ENCODE measurements at regions not wholly inside any gene's neighbourhood (a gene's known extent, or its start where the extent isn't known, plus 50 kb on each side); places are given as distances from the start of the nearest gene placed in this dataset.
"Not testable (repeated sequence)": the region's sequence is repeated elsewhere in the genome, so short reads cannot be mapped to it uniquely, and the experiment has no call there.

DNA sequence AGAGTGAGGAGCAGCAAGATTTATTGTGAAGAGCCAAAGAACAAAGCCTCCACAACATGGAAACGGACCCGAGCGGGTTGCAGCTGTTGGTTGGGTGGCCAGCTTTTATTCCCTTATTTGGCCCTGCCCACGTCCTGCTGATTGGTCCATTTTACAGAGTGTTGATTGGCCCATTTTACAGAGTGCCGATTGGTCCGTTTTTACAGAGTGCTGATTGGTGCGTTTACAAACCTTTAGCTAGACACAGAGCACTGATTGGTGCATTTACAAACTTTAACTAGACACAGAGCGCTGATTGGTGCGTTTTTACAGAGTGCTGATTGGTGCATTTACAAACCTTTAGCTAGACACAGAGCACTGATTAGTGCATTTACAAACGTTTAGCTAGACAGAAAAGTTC, 592.3 kb upstream of the C16orf82 start:
- H3K27ac ChIP-seq (ENCODE audit: low read length); H3K4me1 Mint-ChIP-seq; DNase-seq; H3K36me3 ChIP-seq (ENCODE audit: control insufficient read depth in 2 of 2, extremely low read depth in 1 of 2, insufficient read depth in 1 of 2, low read length in 1 of 2); H3K4me3 Mint-ChIP-seq; H3K4me1 ChIP-seq (ENCODE audit: control insufficient read depth in 1 of 2, extremely low read depth in 1 of 2, insufficient read depth in 2 of 2, low read length in 2 of 2); H3K27me3 Mint-ChIP-seq; H3K36me3 Mint-ChIP-seq; H3K27ac Mint-ChIP-seq; H3K9me3 ChIP-seq; CTCF ChIA-PET; POLR2A ChIA-PET; H3K27me3 ChIP-seq (replicated peaks in 1 of 2; ENCODE audit: control insufficient read depth in 2 of 2, extremely low read depth in 1 of 2, insufficient read depth in 2 of 2, low read length in 1 of 2); H3K4me3 ChIP-seq (ENCODE audit: control insufficient read depth in 1 of 2, extremely low read depth in 1 of 2, low read length in 1 of 2); ATAC-seq (replicated peaks in 1 of 4): not testable (repeated sequence)
- 87% methylated on average over 7 of the region's 10 CpGs for WGBS (ENCODE audit: insufficient coverage)
- peaks cover 3 to 35% (median 17%) of the 10 kb centered on the region in 3 donors for H3K9me3 Mint-ChIP-seq

DNA sequence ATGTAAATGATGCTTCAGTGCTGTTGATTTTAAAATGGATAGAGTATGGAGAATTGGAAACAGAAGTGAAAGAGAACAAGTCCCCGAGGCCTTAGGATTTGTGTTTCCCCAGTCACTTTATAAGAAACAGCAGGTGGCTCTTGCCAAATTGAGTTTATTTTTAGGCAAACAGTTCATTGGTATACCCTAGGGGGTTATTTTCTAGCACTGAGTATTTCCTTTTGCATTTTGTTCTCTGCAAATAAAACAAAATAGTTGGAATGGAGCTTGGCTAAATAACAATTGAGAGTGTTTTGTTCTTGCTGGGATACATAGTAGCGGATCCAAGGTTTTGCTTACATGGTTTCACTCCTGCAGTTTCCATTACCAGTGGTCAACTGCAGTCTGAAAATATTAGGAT, 591.1 kb upstream of the C16orf82 start:
- H3K4me3 ChIP-seq (ENCODE audit: control insufficient read depth in 1 of 2, extremely low read depth in 1 of 2, low read length in 1 of 2), result no peak overlapping the region
- no peaks in the 10 kb centered on the region for H3K4me1 ChIP-seq (ENCODE audit: control insufficient read depth in 1 of 2, extremely low read depth in 1 of 2, insufficient read depth in 2 of 2, low read length in 2 of 2)
- Mint-ChIP-seq H3K27ac (no peak overlapping the region), H3K4me3 (no peak overlapping the region), H3K4me1 (no peaks in the 10 kb centered on the region), H3K27me3 (peaks cover 4 to 10% of the 10 kb centered on the region in 2 donors), H3K36me3 (no peaks in the 10 kb centered on the region), H3K9me3 (peaks cover under 1 to 36% (median 18%) of the 10 kb centered on the region in 3 donors)
- ATAC-seq (replicated peaks in 1 of 4) (no peak), DNase-seq (no peak)
- no peak overlapping the region for H3K27ac ChIP-seq (ENCODE audit: low read length)
- no CpG with 5 or more reads among the region's 2 CpGs for WGBS (ENCODE audit: insufficient coverage)
- ChIA-PET CTCF (no interaction called here), POLR2A (interaction anchor here in 1 of 2 donors (0.7 kb wide), 1 partner anchor 198 kb away, joined by 3 read pairs; no protein-coding TSS in a partner anchor)
- no peaks in the 10 kb centered on the region for H3K27me3 ChIP-seq (replicated peaks in 1 of 2; ENCODE audit: control insufficient read depth in 2 of 2, extremely low read depth in 1 of 2, insufficient read depth in 2 of 2, low read length in 1 of 2)
- H3K9me3 ChIP-seq, result no peaks in the 10 kb centered on the region
- H3K36me3 ChIP-seq (ENCODE audit: control insufficient read depth in 2 of 2, extremely low read depth in 1 of 2, insufficient read depth in 1 of 2, low read length in 1 of 2), result no peaks in the 10 kb centered on the region

DNA sequence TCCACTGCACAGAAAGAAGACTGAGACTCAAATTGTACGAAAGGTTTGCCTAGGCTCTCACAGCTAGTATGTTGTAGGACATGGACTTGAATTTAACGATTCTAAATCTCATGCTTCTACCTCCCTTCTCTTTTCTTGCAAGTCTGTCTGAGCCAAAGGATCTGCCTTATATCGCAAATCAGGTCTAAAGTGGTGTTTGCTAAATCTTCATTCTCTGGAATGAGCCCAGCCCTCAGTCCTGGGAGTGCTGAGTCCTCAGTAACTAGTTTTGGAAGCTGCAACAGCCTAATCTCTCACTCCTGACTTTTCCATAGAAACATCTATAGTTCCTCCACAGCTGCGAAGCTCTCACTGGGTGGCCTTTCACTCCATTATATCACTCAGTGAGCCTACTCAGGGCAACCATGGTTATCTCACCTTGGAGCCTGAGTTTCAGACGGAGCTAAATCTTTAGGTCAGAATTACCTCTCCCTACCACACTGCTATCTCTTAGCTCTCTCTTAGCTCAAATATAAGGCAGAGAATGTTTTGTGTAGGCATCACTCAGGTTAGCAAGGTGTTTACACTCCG, 575.5 kb upstream of the C16orf82 start:
- ChIA-PET CTCF (no interaction called here), POLR2A (no interaction called here)
- Histone ChIP-seq H3K9me3 (no peaks in the 10 kb centered on the region), H3K27ac (ENCODE audit: low read length) (no peak overlapping the region), H3K27me3 (replicated peaks in 1 of 2; ENCODE audit: control insufficient read depth in 2 of 2, extremely low read depth in 1 of 2, insufficient read depth in 2 of 2, low read length in 1 of 2) (no peaks in the 10 kb centered on the region), H3K36me3 (ENCODE audit: control insufficient read depth in 2 of 2, extremely low read depth in 1 of 2, insufficient read depth in 1 of 2, low read length in 1 of 2) (no peaks in the 10 kb centered on the region), H3K4me3 (ENCODE audit: control insufficient read depth in 1 of 2, extremely low read depth in 1 of 2, low read length in 1 of 2) (no peak overlapping the region), H3K4me1 (ENCODE audit: control insufficient read depth in 1 of 2, extremely low read depth in 1 of 2, insufficient read depth in 2 of 2, low read length in 2 of 2) (no peaks in the 10 kb centered on the region)
- no peak for DNase-seq
- H3K27ac Mint-ChIP-seq, result no peak overlapping the region
- ATAC-seq (replicated peaks in 1 of 4), result no peak
- H3K4me1 Mint-ChIP-seq, result no peaks in the 10 kb centered on the region
- no peaks in the 10 kb centered on the region for H3K9me3 Mint-ChIP-seq
- peaks cover 3 to 17% of the 10 kb centered on the region in 2 donors for H3K27me3 Mint-ChIP-seq
- H3K4me3 Mint-ChIP-seq, result no peak overlapping the region
- no peaks in the 10 kb centered on the region for H3K36me3 Mint-ChIP-seq
- 52% methylated on average over 2 of the region's 6 CpGs for WGBS (ENCODE audit: insufficient coverage)

- DNase-seq (no peak), ATAC-seq (replicated peaks in 1 of 4) (no peak)
- Mint-ChIP-seq H3K36me3 (no peaks in the 10 kb centered on the region), H3K27me3 (peaks cover 3 to 19% of the 10 kb centered on the region in 2 donors), H3K9me3 (no peaks in the 10 kb centered on the region), H3K4me3 (no peak overlapping the region), H3K4me1 (no peaks in the 10 kb centered on the region), H3K27ac (no peak overlapping the region)
- POLR2A ChIA-PET, result no interaction called here
- 72% methylated on average over 4 of the region's 6 CpGs for WGBS (ENCODE audit: insufficient coverage)
- H3K36me3 ChIP-seq (ENCODE audit: control insufficient read depth in 2 of 2, extremely low read depth in 1 of 2, insufficient read depth in 1 of 2, low read length in 1 of 2), result no peaks in the 10 kb centered on the region
- H3K4me1 ChIP-seq (ENCODE audit: control insufficient read depth in 1 of 2, extremely low read depth in 1 of 2, insufficient read depth in 2 of 2, low read length in 2 of 2), result no peaks in the 10 kb centered on the region
- H3K27me3 ChIP-seq (replicated peaks in 1 of 2; ENCODE audit: control insufficient read depth in 2 of 2, extremely low read depth in 1 of 2, insufficient read depth in 2 of 2, low read length in 1 of 2), result no peaks in the 10 kb centered on the region
- no peaks in the 10 kb centered on the region for H3K9me3 ChIP-seq
- CTCF ChIA-PET, result no interaction called here
- no peak overlapping the region for H3K27ac ChIP-seq (ENCODE audit: low read length)
- H3K4me3 ChIP-seq (ENCODE audit: control insufficient read depth in 1 of 2, extremely low read depth in 1 of 2, low read length in 1 of 2), result no peak overlapping the region
These were observed 574.8 kb upstream of the C16orf82 start for GRCh38 chr16:26491962-26492361.

DNA sequence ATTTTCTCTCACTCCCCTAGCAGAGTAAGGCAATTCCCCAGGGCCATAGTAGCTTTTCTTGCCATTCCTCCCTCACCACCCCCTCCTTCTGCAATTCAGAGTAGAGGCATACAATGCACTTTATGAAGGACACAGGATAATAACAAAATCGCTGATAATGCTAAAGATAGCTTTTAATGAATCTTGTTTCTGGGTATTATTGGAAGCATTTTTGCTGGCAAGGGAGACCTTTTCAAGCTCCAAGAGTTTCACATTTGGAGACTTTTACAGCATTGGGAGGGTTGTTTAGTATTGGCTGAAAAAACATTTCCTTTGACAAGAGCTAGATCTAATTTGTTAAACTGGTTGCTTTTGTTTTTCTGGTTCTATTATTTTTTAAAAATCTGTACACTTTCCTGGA, 573.0 kb upstream of the C16orf82 start:
- H3K36me3 ChIP-seq (ENCODE audit: control insufficient read depth in 2 of 2, extremely low read depth in 1 of 2, insufficient read depth in 1 of 2, low read length in 1 of 2), result no peaks in the 10 kb centered on the region
- H3K27ac Mint-ChIP-seq, result no peak overlapping the region
- WGBS (ENCODE audit: insufficient coverage), result 71% methylated on average over 1 of the region's 1 CpG
- no peaks in the 10 kb centered on the region for H3K9me3 Mint-ChIP-seq
- no peaks in the 10 kb centered on the region for H3K4me1 ChIP-seq (ENCODE audit: control insufficient read depth in 1 of 2, extremely low read depth in 1 of 2, insufficient read depth in 2 of 2, low read length in 2 of 2)
- H3K9me3 ChIP-seq, result no peaks in the 10 kb centered on the region
- no peaks in the 10 kb centered on the region for H3K36me3 Mint-ChIP-seq
- H3K4me3 Mint-ChIP-seq, result no peak overlapping the region
- no peak overlapping the region for H3K27ac ChIP-seq (ENCODE audit: low read length)
- no peaks in the 10 kb centered on the region for H3K4me1 Mint-ChIP-seq
- DNase-seq (no peak), ATAC-seq (replicated peaks in 1 of 4) (no peak)
- POLR2A ChIA-PET, result no interaction called here
- CTCF ChIA-PET, result interaction anchor here in 1 of 2 donors (0.7 kb wide), 1 partner anchor 14 kb away, joined by 3 read pairs; no protein-coding TSS in a partner anchor
- no peaks in the 10 kb centered on the region for H3K27me3 ChIP-seq (replicated peaks in 1 of 2; ENCODE audit: control insufficient read depth in 2 of 2, extremely low read depth in 1 of 2, insufficient read depth in 2 of 2, low read length in 1 of 2)
- H3K4me3 ChIP-seq (ENCODE audit: control insufficient read depth in 1 of 2, extremely low read depth in 1 of 2, low read length in 1 of 2), result no peak overlapping the region
- peaks cover 4 to 16% of the 10 kb centered on the region in 2 donors for H3K27me3 Mint-ChIP-seq

DNA sequence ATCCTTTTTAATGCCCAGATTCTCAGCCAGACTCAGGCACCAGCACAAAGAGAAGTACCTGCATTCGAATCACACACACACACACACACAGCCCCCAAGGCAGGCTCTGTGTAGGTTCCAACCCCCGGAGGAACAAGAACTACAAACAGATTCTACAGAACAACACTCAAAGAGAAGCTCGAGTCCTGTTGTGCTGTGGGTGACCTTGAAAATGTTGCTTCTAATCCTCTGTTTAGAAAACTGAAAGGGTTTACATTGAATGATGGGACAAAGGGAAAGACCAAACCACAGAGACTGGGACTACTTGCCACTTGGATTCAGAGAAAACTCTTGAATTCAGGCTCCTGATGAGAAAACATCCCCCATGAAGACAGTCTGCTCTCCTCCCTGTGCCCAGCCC, 568.8 kb upstream of the C16orf82 start:
- Histone ChIP-seq H3K36me3 (ENCODE audit: control insufficient read depth in 2 of 2, extremely low read depth in 1 of 2, insufficient read depth in 1 of 2, low read length in 1 of 2) (no peaks in the 10 kb centered on the region), H3K4me1 (ENCODE audit: control insufficient read depth in 1 of 2, extremely low read depth in 1 of 2, insufficient read depth in 2 of 2, low read length in 2 of 2) (no peaks in the 10 kb centered on the region), H3K27me3 (replicated peaks in 1 of 2; ENCODE audit: control insufficient read depth in 2 of 2, extremely low read depth in 1 of 2, insufficient read depth in 2 of 2, low read length in 1 of 2) (peaks cover 0 to 3% of the 10 kb centered on the region in 2 experiments), H3K4me3 (ENCODE audit: control insufficient read depth in 1 of 2, extremely low read depth in 1 of 2, low read length in 1 of 2) (no peak overlapping the region), H3K9me3 (no peaks in the 10 kb centered on the region), H3K27ac (ENCODE audit: low read length) (no peak overlapping the region)
- Mint-ChIP-seq H3K4me1 (no peaks in the 10 kb centered on the region), H3K27me3 (peaks cover 3 to 7% of the 10 kb centered on the region in 2 donors), H3K27ac (no peak overlapping the region), H3K9me3 (no peaks in the 10 kb centered on the region), H3K4me3 (no peak overlapping the region), H3K36me3 (no peaks in the 10 kb centered on the region)
- ATAC-seq (replicated peaks in 1 of 4), result no peak
- 60% methylated on average over 1 of the region's 3 CpGs for WGBS (ENCODE audit: insufficient coverage)
- DNase-seq, result no peak
- POLR2A ChIA-PET, result no interaction called here
- CTCF ChIA-PET, result no interaction called here

- ATAC-seq (replicated peaks in 1 of 4), result no peak
These were observed 566.4 kb upstream of the C16orf82 start for GRCh38 chr16:26500326-26500725.

More at GRCh38 chr16:26500326-26500725, 566.4 kb upstream of the C16orf82 start:
- no peak overlapping the region for H3K27ac Mint-ChIP-seq
- Histone ChIP-seq H3K27me3 (replicated peaks in 1 of 2; ENCODE audit: control insufficient read depth in 2 of 2, extremely low read depth in 1 of 2, insufficient read depth in 2 of 2, low read length in 1 of 2) (peaks cover 0 to 3% of the 10 kb centered on the region in 2 experiments), H3K4me1 (ENCODE audit: control insufficient read depth in 1 of 2, extremely low read depth in 1 of 2, insufficient read depth in 2 of 2, low read length in 2 of 2) (no peaks in the 10 kb centered on the region), H3K9me3 (no peaks in the 10 kb centered on the region), H3K36me3 (ENCODE audit: control insufficient read depth in 2 of 2, extremely low read depth in 1 of 2, insufficient read depth in 1 of 2, low read length in 1 of 2) (no peaks in the 10 kb centered on the region), H3K27ac (ENCODE audit: low read length) (no peak overlapping the region), H3K4me3 (ENCODE audit: control insufficient read depth in 1 of 2, extremely low read depth in 1 of 2, low read length in 1 of 2) (no peak overlapping the region)
- no CpG with 5 or more reads among the region's 6 CpGs for WGBS (ENCODE audit: insufficient coverage)
- peaks cover 1 to 15% of the 10 kb centered on the region in 2 donors for H3K27me3 Mint-ChIP-seq
- POLR2A ChIA-PET, result no interaction called here
- H3K36me3 Mint-ChIP-seq, result no peaks in the 10 kb centered on the region
- H3K9me3 Mint-ChIP-seq, result no peaks in the 10 kb centered on the region
- no peak overlapping the region for H3K4me3 Mint-ChIP-seq
- H3K4me1 Mint-ChIP-seq, result no peaks in the 10 kb centered on the region
- no peak for DNase-seq
- CTCF ChIA-PET, result no interaction called here
